Ovary (tissue), 7 donors: ENCODE measurements at regions not wholly inside any gene's neighbourhood (a gene's known extent, or its start where the extent isn't known, plus 50 kb on each side); places are given as distances from the start of the nearest gene placed in this dataset.

ENCODE experiments used
- DNase-seq, 5 donors: peaks; one replicate each; pipeline ENCODE4 v3.0.0-alpha.2; 2019 to 2020
- H3K27ac ChIP-seq, 2 donors: fragments of 200-600 bp; one replicate each; pipeline versions ENCODE4 v1.5.1 to v1.8.0; 2019 to 2022
- H3K27me3 ChIP-seq: fragments of 200-600 bp; one replicate; pipeline ENCODE4 v1.8.0; 2022
- H3K36me3 ChIP-seq: fragments of 200-600 bp; sonication (generic); one replicate; pipeline ENCODE4 v1.5.1; 2019
- H3K4me1 ChIP-seq: one replicate; pipeline ENCODE4 v1.8.1; 2013; ENCODE audit warnings: mild to moderate bottlenecking, moderate library complexity; ENCODE audit not compliant: insufficient read depth
- H3K4me3 ChIP-seq: fragments of 200-600 bp; sonication (generic); one replicate; pipeline ENCODE4 v1.5.1; 2017
- H3K9me3 ChIP-seq, 2 donors: fragments of 200-600 bp in 1 of 2; sonication (generic) in 1 of 2; one replicate each; pipeline versions ENCODE4 v1.5.1 to v1.8.1; 2013 to 2019; ENCODE audit warnings: mild to moderate bottlenecking in 1 of 2, moderate library complexity in 1 of 2
- CTCF ChIP-seq, 3 donors: fragments of 450-650 bp in 2 of 3; fragments of 200-600 bp in 1 of 3; IDR thresholded peaks; one replicate each; pipeline versions ENCODE4 v1.5.1 to v1.8.0; 2016 to 2022; ENCODE audit warnings: antibody characterized with exemption in 3 of 3, mild to moderate bottlenecking in 1 of 3
- EP300 ChIP-seq: sonication (generic); formaldehyde crosslinking; IDR thresholded peaks from one replicate; pipeline ENCODE4 v1.6.1; 2017; ENCODE audit warnings: antibody characterized with exemption
- POLR2A ChIP-seq: fragments of 450-650 bp; IDR thresholded peaks from one replicate; pipeline ENCODE4 v1.6.1; 2017; ENCODE audit warnings: antibody characterized with exemption, mild to moderate bottlenecking, moderate library complexity
- WGBS, 3 donors: extraction: QIAGEN DNeasy Blood & Tissue Kit in 1 of 3; methylation state at CpG; one replicate each; pipeline versions ENCODE4 v1.1.5 to v1.1.7; 2013 to 2017; 5-methylcytosine and 5-hydroxymethylcytosine counted together
- intact Hi-C, 4 donors: fragments of 100-400 bp; cut with DNase I; formaldehyde crosslinking; loops; one replicate each; pipeline versions ENCODE4 v1.11.0 to v1.15.1; 2022 to 2023
- donor health status: DM: no; HTN: no; CAD: no; lungs with moderate emphysema.
- donor health status: DM: no; HTN: no; CAD: no.
- donor health status: Bipolar disorder and iron deficiency.
- donor health status: DM: no; HTN: no; CAD: no.
- donor health status: DM: yes; HTN: yes; CAD: no.

GRCh38 chr15:95278532-95279245 is 1047.3 kb downstream of the MCTP2 start:
- WGBS, 3 donors, result 28 to 36% (median 33%) methylated on average over 6 of the region's 6 CpGs
- intact Hi-C loops, result no loop called here
- no peaks in the 10 kb centered on the region for H3K27me3 ChIP-seq

GRCh38 chr15:95279277-95280019 is 1048.1 kb downstream of the MCTP2 start:
- Histone ChIP-seq H3K4me3 (no peak overlapping the region), H3K27me3 (no peaks in the 10 kb centered on the region), H3K27ac (peak overlapping the region in 1 of 2 donors; percentile 40), H3K4me1 (peaks cover 5% of the 10 kb centered on the region), H3K9me3 (no peaks in the 10 kb centered on the region), H3K36me3 (no peaks in the 10 kb centered on the region)
- intact Hi-C loops, result loop anchor here in 1 of 4 donors (5.0 kb wide), 1 partner anchor 48 kb away; no protein-coding TSS in a partner anchor
- 71 to 79% (median 77%) methylated on average over 8 of the region's 8 CpGs for WGBS, 3 donors
- DNase-seq, result no peak
- TF ChIP-seq POLR2A, result no peak
- no peak for TF ChIP-seq EP300
- TF ChIP-seq CTCF (IDR thresholded peaks at IDR 0.05), result no peak

More at GRCh38 chr15:95278532-95279245, 1047.3 kb downstream of the MCTP2 start:
- Histone ChIP-seq H3K27ac (peak overlapping the region in 1 of 2 donors; percentile 40), H3K36me3 (no peaks in the 10 kb centered on the region), H3K9me3 (no peaks in the 10 kb centered on the region), H3K4me3 (no peak overlapping the region), H3K4me1 (peaks cover 3% of the 10 kb centered on the region)
- no peak for DNase-seq
- TF ChIP-seq POLR2A (no peak), CTCF (IDR thresholded peaks at IDR 0.05) (no peak), EP300 (no peak)

- Histone ChIP-seq H3K9me3 (no peaks in the 10 kb centered on the region), H3K4me3 (no peak overlapping the region), H3K27ac (peak overlapping the region in 1 of 2 donors; percentile 2), H3K4me1 (peaks cover 6% of the 10 kb centered on the region), H3K36me3 (no peaks in the 10 kb centered on the region), H3K27me3 (no peaks in the 10 kb centered on the region)
- WGBS, 3 donors, result 85 to 88% (median 85%) methylated on average over 5 of the region's 5 CpGs
- intact Hi-C loops, result loop anchor here in 1 of 4 donors (5.0 kb wide), 1 partner anchor 47 kb away; no protein-coding TSS in a partner anchor
- DNase-seq, result no peak
- no peak for TF ChIP-seq POLR2A
- TF ChIP-seq EP300, result no peak
- no peak for TF ChIP-seq CTCF (IDR thresholded peaks at IDR 0.05)
These were observed 1049.3 kb downstream of the MCTP2 start for GRCh38 chr15:95280711-95281110.

GRCh38 chr15:95281470-95281869 is 1049.0 kb upstream of the NR2F2 start:
- Histone ChIP-seq H3K27ac (peak overlapping the region; percentile 25 to 45), H3K4me1 (peaks cover 6% of the 10 kb centered on the region), H3K9me3 (no peaks in the 10 kb centered on the region), H3K27me3 (no peaks in the 10 kb centered on the region), H3K36me3 (no peaks in the 10 kb centered on the region), H3K4me3 (no peak overlapping the region)
- WGBS, 3 donors, result 46 to 56% (median 48%) methylated on average over 2 of the region's 2 CpGs
- TF ChIP-seq POLR2A, result no peak
- no peak for TF ChIP-seq CTCF (IDR thresholded peaks at IDR 0.05)
- no peak for TF ChIP-seq EP300
- no peak for DNase-seq
- intact Hi-C loops, result loop anchor here in 1 of 4 donors (5.0 kb wide), 1 partner anchor 46 kb away; no protein-coding TSS in a partner anchor
